ENCODE measurements at regions not wholly inside any gene's neighbourhood (a gene's known extent, or its start where the extent isn't known, plus 50 kb on each side); places are given as distances from the start of the nearest gene placed in this dataset.

DNA sequence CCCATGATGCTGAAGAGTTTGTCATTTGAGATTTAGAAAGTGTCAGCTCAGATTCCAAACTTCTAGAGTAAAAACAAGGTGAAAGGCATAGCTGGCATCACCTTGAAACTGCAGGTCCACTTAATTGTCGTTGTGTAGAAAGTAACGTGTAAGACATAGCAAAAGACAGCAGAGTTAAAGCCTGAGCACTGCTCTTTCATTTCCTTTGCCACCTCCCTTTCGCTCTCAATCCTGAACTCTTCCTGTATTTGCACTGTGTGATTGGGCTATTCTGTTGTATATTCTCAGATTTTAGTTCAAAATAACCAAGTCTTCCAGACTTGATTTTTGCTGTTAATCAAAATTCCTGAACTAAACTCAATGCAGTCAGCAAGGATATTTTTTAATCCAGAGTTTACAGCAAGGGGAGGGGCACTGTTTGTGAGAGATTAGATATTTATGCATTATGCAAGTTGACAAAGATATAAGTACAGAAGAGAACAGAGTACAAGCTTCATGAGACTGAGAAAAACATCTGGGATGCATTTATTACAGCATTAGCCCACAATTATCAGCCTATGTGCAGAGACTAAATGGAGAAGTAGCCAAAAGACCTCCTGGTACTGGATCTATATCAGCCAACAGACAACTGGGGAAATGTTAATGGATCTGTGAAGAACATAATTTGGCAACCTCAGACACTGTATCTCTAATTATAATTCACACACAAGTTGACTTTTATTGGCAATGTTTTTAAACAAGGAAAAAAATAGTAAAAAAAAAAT, 328.6 kb downstream of the SUCLA2 start:
- H3K4me1 Mint-ChIP-seq, result 0 out of 4 replicates have a peak, but pooled peaks cover 3 to 4% of the 10 kb centered on the region in 2 experiments
- TF ChIP-seq, protein P1, sequence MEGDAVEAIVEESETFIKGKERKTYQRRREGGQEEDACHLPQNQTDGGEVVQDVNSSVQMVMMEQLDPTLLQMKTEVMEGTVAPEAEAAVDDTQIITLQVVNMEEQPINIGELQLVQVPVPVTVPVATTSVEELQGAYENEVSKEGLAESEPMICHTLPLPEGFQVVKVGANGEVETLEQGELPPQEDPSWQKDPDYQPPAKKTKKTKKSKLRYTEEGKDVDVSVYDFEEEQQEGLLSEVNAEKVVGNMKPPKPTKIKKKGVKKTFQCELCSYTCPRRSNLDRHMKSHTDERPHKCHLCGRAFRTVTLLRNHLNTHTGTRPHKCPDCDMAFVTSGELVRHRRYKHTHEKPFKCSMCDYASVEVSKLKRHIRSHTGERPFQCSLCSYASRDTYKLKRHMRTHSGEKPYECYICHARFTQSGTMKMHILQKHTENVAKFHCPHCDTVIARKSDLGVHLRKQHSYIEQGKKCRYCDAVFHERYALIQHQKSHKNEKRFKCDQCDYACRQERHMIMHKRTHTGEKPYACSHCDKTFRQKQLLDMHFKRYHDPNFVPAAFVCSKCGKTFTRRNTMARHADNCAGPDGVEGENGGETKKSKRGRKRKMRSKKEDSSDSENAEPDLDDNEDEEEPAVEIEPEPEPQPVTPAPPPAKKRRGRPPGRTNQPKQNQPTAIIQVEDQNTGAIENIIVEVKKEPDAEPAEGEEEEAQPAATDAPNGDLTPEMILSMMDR (conservative IDR thresholded peaks at IDR 0.05), result no peak
- Histone ChIP-seq H3K4me2 (ENCODE audit: insufficient read depth, insufficient read length, low read length) (no peak overlapping the region), H4K20me1 (ENCODE audit: control insufficient read depth, insufficient read depth, insufficient read length) (no peaks in the 10 kb centered on the region), H3K23me2 (ENCODE audit: insufficient read length, low read depth, low read length, poor library complexity, severe bottlenecking) (no peaks in the 10 kb centered on the region), H4K5ac (ENCODE audit: insufficient read length, low read depth, low read length) (no peak overlapping the region), H2AFZ (ENCODE audit: low read length) (no peak overlapping the region), H3K79me2 (ENCODE audit: insufficient read depth, low read length) (no peaks in the 10 kb centered on the region), H3K9ac (ENCODE audit: extremely low read depth, insufficient read length, low read length) (no peak overlapping the region), H3K27ac (ENCODE audit: insufficient read length, low read depth, low read length) (no peak overlapping the region), H2BK5ac (ENCODE audit: insufficient read length, low read length) (no peak overlapping the region), H2BK20ac (ENCODE audit: low read depth, low read length, poor library complexity, severe bottlenecking) (no peak overlapping the region), H3K56ac (ENCODE audit: insufficient read length, low read depth, low read length) (no peak overlapping the region), H2AK5ac (ENCODE audit: insufficient read length, low read length) (no peak overlapping the region), H3K9me3 (ENCODE audit: control insufficient read depth, low read depth, low read length) (no peaks in the 10 kb centered on the region), H3K4ac (ENCODE audit: low read depth, low read length) (no peak overlapping the region), H3K23ac (ENCODE audit: insufficient read length, low read depth, low read length) (no peak overlapping the region), H4K8ac (replicated peaks; ENCODE audit: insufficient read length, low read depth, low read length) (no peak overlapping the region), H3K27me3 (ENCODE audit: insufficient read depth, low read length) (no peaks in the 10 kb centered on the region), H2BK15ac (ENCODE audit: low read depth, low read length) (no peak overlapping the region), H2BK120ac (ENCODE audit: low read depth, low read length, poor library complexity, severe bottlenecking) (no peak overlapping the region), H3K4me1 (ENCODE audit: insufficient read depth, low read length) (no peaks in the 10 kb centered on the region), H3K18ac (ENCODE audit: insufficient read length, low read depth, low read length) (no peak overlapping the region), H2BK12ac (ENCODE audit: insufficient read length, low read depth, low read length) (no peak overlapping the region), H3T11ph (ENCODE audit: low read length) (no peak overlapping the region), H3K79me1 (ENCODE audit: insufficient read depth, low read depth, low read length, poor library complexity, severe bottlenecking) (no peaks in the 10 kb centered on the region), H4K91ac (ENCODE audit: insufficient read length, low read depth, low read length) (no peak overlapping the region), H3K14ac (ENCODE audit: insufficient read depth, low read length) (no peak overlapping the region)
- peaks cover 3% of the 10 kb centered on the region in 2 experiments; a peak in 3 of 5 replicates for H3K9me3 Mint-ChIP-seq
- H3K4me3 Mint-ChIP-seq, result no peak overlapping the region
- WGBS (ENCODE audit: extremely low coverage, insufficient read length, low lambda C conversion rate), result no CpG with 5 or more reads among the region's 3 CpGs
- H3K36me3 Mint-ChIP-seq (ENCODE audit: insufficient read depth in 1 of 3, low read depth in 3 of 3), result 0 out of 7 replicates have a peak, but pooled peaks cover 0 to 2% (median 0%) of the 10 kb centered on the region in 3 experiments
- H3K27ac Mint-ChIP-seq, result no peak overlapping the region
- no peaks in the 10 kb centered on the region; the same call in 1 of the 2 replicates for H3K27me3 Mint-ChIP-seq (ENCODE audit: low read depth)
- DNase-seq, result no peak

All from H9 (cell line).